ENCODE measurements at regions not wholly inside any gene's neighbourhood (a gene's known extent, or its start where the extent isn't known, plus 50 kb on each side); places are given as distances from the start of the nearest gene placed in this dataset.

DNA sequence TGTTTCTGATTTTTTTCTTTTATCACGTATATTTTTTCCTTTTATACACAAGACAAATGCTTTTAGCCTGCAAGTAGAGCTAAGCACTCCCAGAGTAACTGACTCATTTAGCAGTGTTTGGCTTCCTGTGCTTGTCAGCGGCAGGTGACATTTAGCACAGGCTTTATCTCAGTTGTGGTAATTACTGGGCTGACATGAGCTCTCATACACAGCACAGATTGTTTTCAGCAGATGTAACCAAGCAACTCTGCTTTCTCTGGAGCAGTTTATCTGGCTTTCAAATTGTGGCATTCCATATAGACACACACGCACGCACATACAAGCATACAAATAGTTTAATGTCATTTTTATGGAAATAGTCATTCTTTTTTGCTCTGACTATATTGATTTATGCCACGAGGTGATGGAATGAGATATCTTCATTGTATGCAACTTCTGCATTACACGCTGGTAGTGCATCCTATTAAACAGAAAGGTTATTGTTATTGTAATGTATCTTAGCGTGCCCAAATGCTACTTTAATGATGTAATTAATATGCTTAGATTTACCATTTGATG, 379.0 kb upstream of the GRAMD2B start:
- no peak for DNase-seq
- H3K27me3 Mint-ChIP-seq (ENCODE audit: insufficient read depth, unreplicated experiment) = peaks cover 3% of the 10 kb centered on the region
- CTCF ChIA-PET = no interaction called here
- H3K4me1 Mint-ChIP-seq (ENCODE audit: low read depth, unreplicated experiment) = no peaks in the 10 kb centered on the region
- H3K27ac Mint-ChIP-seq (ENCODE audit: unreplicated experiment) = no peak overlapping the region
- H3K27me3 ChIP-seq (replicated peaks; ENCODE audit: control insufficient read depth, insufficient read depth, low read length) = no peaks in the 10 kb centered on the region
- H3K4me3 Mint-ChIP-seq (ENCODE audit: unreplicated experiment) = no peak overlapping the region
- intact Hi-C loops (cut with micrococcal nuclease; ENCODE audit: unreplicated experiment) = no loop called here
- H3K4me1 ChIP-seq = no peaks in the 10 kb centered on the region
- no peaks in the 10 kb centered on the region for H3K9me3 Mint-ChIP-seq (ENCODE audit: unreplicated experiment)
- TF ChIP-seq, protein P1, sequence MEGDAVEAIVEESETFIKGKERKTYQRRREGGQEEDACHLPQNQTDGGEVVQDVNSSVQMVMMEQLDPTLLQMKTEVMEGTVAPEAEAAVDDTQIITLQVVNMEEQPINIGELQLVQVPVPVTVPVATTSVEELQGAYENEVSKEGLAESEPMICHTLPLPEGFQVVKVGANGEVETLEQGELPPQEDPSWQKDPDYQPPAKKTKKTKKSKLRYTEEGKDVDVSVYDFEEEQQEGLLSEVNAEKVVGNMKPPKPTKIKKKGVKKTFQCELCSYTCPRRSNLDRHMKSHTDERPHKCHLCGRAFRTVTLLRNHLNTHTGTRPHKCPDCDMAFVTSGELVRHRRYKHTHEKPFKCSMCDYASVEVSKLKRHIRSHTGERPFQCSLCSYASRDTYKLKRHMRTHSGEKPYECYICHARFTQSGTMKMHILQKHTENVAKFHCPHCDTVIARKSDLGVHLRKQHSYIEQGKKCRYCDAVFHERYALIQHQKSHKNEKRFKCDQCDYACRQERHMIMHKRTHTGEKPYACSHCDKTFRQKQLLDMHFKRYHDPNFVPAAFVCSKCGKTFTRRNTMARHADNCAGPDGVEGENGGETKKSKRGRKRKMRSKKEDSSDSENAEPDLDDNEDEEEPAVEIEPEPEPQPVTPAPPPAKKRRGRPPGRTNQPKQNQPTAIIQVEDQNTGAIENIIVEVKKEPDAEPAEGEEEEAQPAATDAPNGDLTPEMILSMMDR (IDR thresholded peaks at IDR 0.05; ENCODE audit: insufficient read depth in 1 of 2, low read depth in 1 of 2, low read length in 1 of 2, severe bottlenecking in 1 of 2, unreplicated experiment in 1 of 2) = no peak
- no peak overlapping the region for H3K4me3 ChIP-seq (ENCODE audit: low read depth, low read length)
- no peaks in the 10 kb centered on the region for H3K9me3 ChIP-seq
- no peaks in the 10 kb centered on the region for H3K36me3 ChIP-seq (ENCODE audit: control insufficient read depth, insufficient read depth, low read length)
- POLR2A ChIA-PET = no interaction called here
- H3K36me3 Mint-ChIP-seq (ENCODE audit: insufficient read depth, unreplicated experiment) = no peaks in the 10 kb centered on the region
- no TSS peak for BruUV-seq (replicated peaks)

DNA sequence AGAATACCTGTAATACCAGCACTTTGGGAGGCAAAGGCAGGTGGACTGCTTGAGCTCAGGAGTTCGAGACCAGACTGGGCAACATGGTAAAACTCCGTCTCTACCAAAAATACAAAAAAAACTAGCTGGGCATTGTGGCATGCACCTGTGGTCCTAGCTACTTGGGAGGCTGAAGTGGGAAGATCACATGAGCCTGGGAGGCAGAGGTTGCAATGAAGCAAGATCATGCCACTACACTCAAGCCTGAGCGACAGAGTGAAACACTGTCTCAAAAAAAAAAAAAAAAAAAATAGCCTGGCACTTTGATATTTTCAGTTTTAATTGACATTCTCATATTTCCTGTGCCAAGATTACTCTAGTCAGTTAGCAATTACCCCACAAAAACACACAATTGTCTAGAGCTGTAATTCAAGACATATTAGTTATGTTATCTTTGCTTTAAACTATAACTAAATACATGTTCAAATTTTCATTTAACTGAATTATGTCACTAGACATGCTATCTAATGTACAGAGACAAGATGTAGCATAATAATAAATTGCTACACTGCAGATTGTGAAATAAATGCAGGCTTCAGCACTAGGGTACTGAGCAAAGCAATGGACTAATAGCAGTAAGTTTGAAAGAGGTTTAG, 378.2 kb upstream of the GRAMD2B start:
- Histone ChIP-seq H3K27me3 (replicated peaks; ENCODE audit: control insufficient read depth, insufficient read depth, low read length) (no peaks in the 10 kb centered on the region), H3K4me1 (no peaks in the 10 kb centered on the region), H3K4me3 (ENCODE audit: low read depth, low read length) (no peak overlapping the region), H3K36me3 (ENCODE audit: control insufficient read depth, insufficient read depth, low read length) (no peaks in the 10 kb centered on the region), H3K9me3 (no peaks in the 10 kb centered on the region)
- peaks cover 3% of the 10 kb centered on the region for H3K27me3 Mint-ChIP-seq (ENCODE audit: insufficient read depth, unreplicated experiment)
- TF ChIP-seq, protein P1 (IDR thresholded peaks at IDR 0.05; ENCODE audit: insufficient read depth in 1 of 2, low read depth in 1 of 2, low read length in 1 of 2, severe bottlenecking in 1 of 2, unreplicated experiment in 1 of 2) = no peak
- H3K27ac Mint-ChIP-seq (ENCODE audit: unreplicated experiment) = no peak overlapping the region
- CTCF ChIA-PET = no interaction called here
- H3K36me3 Mint-ChIP-seq (ENCODE audit: insufficient read depth, unreplicated experiment) = no peaks in the 10 kb centered on the region
- no peaks in the 10 kb centered on the region for H3K4me1 Mint-ChIP-seq (ENCODE audit: low read depth, unreplicated experiment)
- POLR2A ChIA-PET = no interaction called here
- DNase-seq = no peak
- intact Hi-C loops (cut with micrococcal nuclease; ENCODE audit: unreplicated experiment) = no loop called here
- BruUV-seq (replicated peaks) = no TSS peak
- H3K9me3 Mint-ChIP-seq (ENCODE audit: unreplicated experiment) = no peaks in the 10 kb centered on the region
- H3K4me3 Mint-ChIP-seq (ENCODE audit: unreplicated experiment) = no peak overlapping the region

DNA sequence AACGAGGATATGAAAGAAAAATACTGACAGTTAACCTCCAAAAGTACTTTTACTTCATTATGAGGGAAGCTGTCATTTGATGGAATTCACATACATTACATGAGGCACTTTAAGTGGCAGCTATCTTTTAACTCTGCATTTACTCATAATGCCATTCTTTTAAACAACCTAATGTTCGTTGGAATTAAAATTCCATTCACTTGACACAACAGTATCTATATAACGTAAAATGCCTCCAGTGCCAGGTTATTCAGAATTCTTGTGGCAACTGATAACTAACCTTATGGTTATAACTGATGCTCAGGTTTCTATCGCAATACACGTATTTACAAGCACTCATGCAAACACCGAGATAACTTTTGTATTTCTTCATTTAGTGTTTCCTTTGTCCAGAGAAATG, 376.9 kb upstream of the GRAMD2B start:
- CTCF ChIA-PET = interaction anchor here (0.6 kb wide), 1 partner anchor 200 kb away, joined by 5 read pairs; no protein-coding TSS in a partner anchor
- Histone ChIP-seq H3K4me1 (no peaks in the 10 kb centered on the region), H3K4me3 (ENCODE audit: low read depth, low read length) (no peak overlapping the region), H3K9me3 (no peaks in the 10 kb centered on the region), H3K36me3 (ENCODE audit: control insufficient read depth, insufficient read depth, low read length) (no peaks in the 10 kb centered on the region), H3K27me3 (replicated peaks; ENCODE audit: control insufficient read depth, insufficient read depth, low read length) (no peaks in the 10 kb centered on the region)
- no peaks in the 10 kb centered on the region for H3K4me1 Mint-ChIP-seq (ENCODE audit: low read depth, unreplicated experiment)
- H3K27me3 Mint-ChIP-seq (ENCODE audit: insufficient read depth, unreplicated experiment) = peaks cover 3% of the 10 kb centered on the region
- TF ChIP-seq, protein P1 (IDR thresholded peaks at IDR 0.05; ENCODE audit: insufficient read depth in 1 of 2, low read depth in 1 of 2, low read length in 1 of 2, severe bottlenecking in 1 of 2, unreplicated experiment in 1 of 2) = no peak
- no peaks in the 10 kb centered on the region for H3K9me3 Mint-ChIP-seq (ENCODE audit: unreplicated experiment)
- no peak overlapping the region for H3K27ac Mint-ChIP-seq (ENCODE audit: unreplicated experiment)
- intact Hi-C loops (cut with micrococcal nuclease; ENCODE audit: unreplicated experiment) = no loop called here
- BruUV-seq (replicated peaks) = no TSS peak
- H3K36me3 Mint-ChIP-seq (ENCODE audit: insufficient read depth, unreplicated experiment) = no peaks in the 10 kb centered on the region
- DNase-seq = no peak
- POLR2A ChIA-PET = interaction anchor here (0.6 kb wide), 1 partner anchor 777 kb away, joined by 8 read pairs; no protein-coding TSS in a partner anchor
- H3K4me3 Mint-ChIP-seq (ENCODE audit: unreplicated experiment) = no peak overlapping the region
